SIG-M5 treated with dmso at 0.1 percent for 504 hours (cell line): ENCODE measurements at regions not wholly inside any gene's neighbourhood (a gene's known extent, or its start where the extent isn't known, plus 50 kb on each side); places are given as distances from the start of the nearest gene placed in this dataset.

ENCODE experiments used
- DNase-seq: peaks from one replicate; lab custom pipeline; 2025; ENCODE audit not compliant: unreplicated experiment; lab: John Stamatoyannopoulos, UW

GRCh38 chr18:8499810-8500675 is 109.2 kb upstream of the RAB12 start:
- DNase-seq: no peak

GRCh38 chr18:8501044-8501443 is 108.2 kb upstream of the RAB12 start:
- DNase-seq: no peak

GRCh38 chr18:8503248-8503647 is 106.0 kb upstream of the RAB12 start:
- DNase-seq: no peak

GRCh38 chr18:8504424-8504823 is 104.8 kb upstream of the RAB12 start:
- DNase-seq: no peak

GRCh38 chr18:8504880-8505435 is 104.3 kb upstream of the RAB12 start:
- no peak for DNase-seq

- no peak for DNase-seq
Observed at GRCh38 chr18:8506251-8507049, 102.8 kb upstream of the RAB12 start.

- DNase-seq: no peak
Observed at GRCh38 chr18:8507361-8507760, 101.9 kb upstream of the RAB12 start.

- DNase-seq: no peak
Observed at GRCh38 chr18:8507915-8508705, 101.1 kb upstream of the RAB12 start.

GRCh38 chr18:8513249-8513648 is 96.0 kb upstream of the RAB12 start:
- no peak for DNase-seq

GRCh38 chr18:8514409-8514808 is 94.8 kb upstream of the RAB12 start:
- DNase-seq: no peak

GRCh38 chr18:8515142-8515865 is 93.9 kb upstream of the RAB12 start:
- no peak for DNase-seq

GRCh38 chr18:8516371-8517250 is 92.6 kb upstream of the RAB12 start:
- DNase-seq: no peak

- DNase-seq: no peak
Observed at GRCh38 chr18:8517276-8517675, 92.0 kb upstream of the RAB12 start.

GRCh38 chr18:8519102-8519501 is 90.1 kb upstream of the RAB12 start:
- no peak for DNase-seq

- DNase-seq: no peak
Observed at GRCh38 chr18:8520266-8520665, 89.0 kb upstream of the RAB12 start.

GRCh38 chr18:8522756-8523155 is 86.5 kb upstream of the RAB12 start:
- no peak for DNase-seq

- no peak for DNase-seq
Observed at GRCh38 chr18:8525692-8526091, 83.5 kb upstream of the RAB12 start.

GRCh38 chr18:8526332-8526731 is 82.9 kb upstream of the RAB12 start:
- peak; percentile 52 for DNase-seq

GRCh38 chr18:8529609-8530008 is 79.6 kb upstream of the RAB12 start:
- peak; percentile 17 for DNase-seq
